Osteocyte (in vitro differentiated cells): ENCODE measurements at regions not wholly inside any gene's neighbourhood (a gene's known extent, or its start where the extent isn't known, plus 50 kb on each side); places are given as distances from the start of the nearest gene placed in this dataset.

Experiments used
- DNase-seq: peaks from one replicate; pipeline ENCODE4 v3.0.0; 2021; ENCODE audit warnings: mixed read lengths; ENCODE audit not compliant: unreplicated experiment; ENCODE audit errors: extremely low spot score
- H3K27ac Mint-ChIP-seq: one replicate; pipeline ENCODE4 v1.8.0; 2021; ENCODE audit warnings: mild to moderate bottlenecking, mixed read lengths; ENCODE audit not compliant: unreplicated experiment
- H3K27me3 Mint-ChIP-seq: one replicate; pipeline ENCODE4 v1.8.0; 2021; ENCODE audit warnings: mixed read lengths; ENCODE audit not compliant: unreplicated experiment
- H3K36me3 Mint-ChIP-seq: one replicate; pipeline ENCODE4 v1.8.0; 2021; ENCODE audit warnings: mixed read lengths; ENCODE audit not compliant: unreplicated experiment
- H3K4me1 Mint-ChIP-seq: one replicate; pipeline ENCODE4 v1.8.0; 2021; ENCODE audit warnings: mixed read lengths; ENCODE audit not compliant: unreplicated experiment
- H3K4me3 Mint-ChIP-seq: one replicate; pipeline ENCODE4 v1.8.0; 2021; ENCODE audit warnings: mild to moderate bottlenecking, moderate library complexity, mixed read lengths; ENCODE audit not compliant: unreplicated experiment
- H3K9me3 Mint-ChIP-seq: one replicate; pipeline ENCODE4 v1.8.0; 2021; ENCODE audit warnings: mixed read lengths; ENCODE audit not compliant: unreplicated experiment
- CTCF ChIP-seq: fragments of 200-600 bp; sonication (generic); IDR thresholded peaks from 2 replicates; pipeline ENCODE4 v1.5.0; 2021; ENCODE audit warnings: antibody characterized with exemption, mild to moderate bottlenecking, moderate library complexity

DNA sequence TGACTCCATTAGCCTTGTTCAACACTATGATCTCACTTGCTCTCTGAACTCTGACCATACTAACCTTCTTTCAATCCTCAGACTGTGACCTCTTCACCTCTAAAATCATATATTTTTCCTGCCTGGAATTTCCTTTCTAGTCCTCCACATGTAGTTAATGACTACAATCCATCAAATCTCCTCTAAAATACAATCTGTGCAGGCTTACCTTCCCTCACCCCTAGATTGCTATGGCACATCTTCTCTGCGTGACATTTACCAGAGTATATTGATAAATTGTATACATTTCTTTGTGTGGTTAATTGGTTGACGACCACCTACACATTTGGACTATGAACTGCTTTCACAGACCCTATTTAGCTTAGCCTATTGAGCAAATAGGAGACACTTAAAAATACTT is 1330.2 kb upstream of the TENM4 start:
- no peak for TF ChIP-seq CTCF
- no peak for DNase-seq
- H3K36me3 Mint-ChIP-seq, result no peaks in the 10 kb centered on the region

GRCh38 chr11:80758787-80759186 is 1318.0 kb upstream of the TENM4 start:
- Mint-ChIP-seq H3K27ac (no peak overlapping the region), H3K9me3 (no peaks in the 10 kb centered on the region), H3K36me3 (no peaks in the 10 kb centered on the region), H3K4me3 (no peak overlapping the region), H3K4me1 (no peaks in the 10 kb centered on the region), H3K27me3 (no peaks in the 10 kb centered on the region)
- DNase-seq, result no peak
- no peak for TF ChIP-seq CTCF

More for the DNA sequence above, 1330.2 kb upstream of the TENM4 start:
- no peak overlapping the region for H3K4me3 Mint-ChIP-seq
- H3K4me1 Mint-ChIP-seq, result no peaks in the 10 kb centered on the region
- H3K27ac Mint-ChIP-seq, result no peak overlapping the region
- H3K27me3 Mint-ChIP-seq, result no peaks in the 10 kb centered on the region
- peaks cover 4% of the 10 kb centered on the region for H3K9me3 Mint-ChIP-seq

DNA sequence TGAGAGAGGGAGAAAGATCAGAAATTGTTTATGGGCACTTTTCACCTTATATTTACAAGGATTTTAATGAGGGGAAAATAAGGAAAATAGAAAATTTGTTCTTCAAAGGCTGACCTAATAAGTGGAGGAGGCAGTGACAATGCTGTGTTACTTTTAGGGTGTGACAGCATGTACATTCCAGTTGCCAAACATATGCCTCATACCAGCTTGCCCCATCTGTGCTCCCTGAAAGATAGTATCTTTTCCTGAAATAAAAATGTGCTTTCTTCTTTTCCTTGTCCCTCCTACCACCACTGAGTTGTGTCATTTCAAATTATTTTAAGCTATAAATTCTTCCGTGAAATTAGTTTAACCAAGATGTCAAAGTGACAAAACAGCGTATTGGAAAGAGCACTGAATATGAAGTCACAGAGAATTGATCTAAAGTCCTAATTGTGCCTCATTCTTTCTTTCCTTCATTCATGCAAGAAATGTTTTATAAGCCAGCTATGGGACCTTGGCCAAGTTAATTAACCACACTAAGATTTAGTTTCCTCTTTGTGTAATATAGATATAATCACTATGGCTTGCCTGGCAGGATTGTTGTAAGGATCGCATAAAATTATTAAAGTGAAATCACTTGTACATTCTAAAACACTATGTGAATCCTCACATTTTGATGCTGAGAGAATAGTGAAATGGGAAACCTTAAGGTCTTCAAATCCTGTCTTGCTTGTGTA is 1307.5 kb upstream of the TENM4 start:
- no peaks in the 10 kb centered on the region for H3K4me1 Mint-ChIP-seq
- TF ChIP-seq CTCF, result no peak
- no peak overlapping the region for H3K27ac Mint-ChIP-seq
- no peaks in the 10 kb centered on the region for H3K27me3 Mint-ChIP-seq
- no peaks in the 10 kb centered on the region for H3K9me3 Mint-ChIP-seq
- no peak overlapping the region for H3K4me3 Mint-ChIP-seq
- DNase-seq, result no peak
- H3K36me3 Mint-ChIP-seq, result no peaks in the 10 kb centered on the region

GRCh38 chr11:80746300-80746699 is 1305.5 kb upstream of the TENM4 start:
- Mint-ChIP-seq H3K27ac (no peak overlapping the region), H3K27me3 (no peaks in the 10 kb centered on the region), H3K4me1 (no peaks in the 10 kb centered on the region), H3K36me3 (no peaks in the 10 kb centered on the region), H3K9me3 (no peaks in the 10 kb centered on the region), H3K4me3 (no peak overlapping the region)
- TF ChIP-seq CTCF, result no peak
- DNase-seq, result no peak

GRCh38 chr11:80745416-80745815 is 1304.6 kb upstream of the TENM4 start:
- no peak for TF ChIP-seq CTCF
- no peak overlapping the region for H3K4me3 Mint-ChIP-seq
- H3K4me1 Mint-ChIP-seq, result no peaks in the 10 kb centered on the region
- no peaks in the 10 kb centered on the region for H3K27me3 Mint-ChIP-seq
- H3K36me3 Mint-ChIP-seq, result no peaks in the 10 kb centered on the region
- no peak overlapping the region for H3K27ac Mint-ChIP-seq
- no peaks in the 10 kb centered on the region for H3K9me3 Mint-ChIP-seq
- no peak for DNase-seq
